ENCODE measurements at regions not wholly inside any gene's neighbourhood (a gene's known extent, or its start where the extent isn't known, plus 50 kb on each side); places are given as distances from the start of the nearest gene placed in this dataset.
"Not testable (repeated sequence)": the region's sequence is repeated elsewhere in the genome, so short reads cannot be mapped to it uniquely, and the experiment has no call there.

GRCh38 chr1:4066860-4067599 lies 167.0 kb upstream of the C1orf174 start:
- DNase-seq (ENCODE audit: extremely low read depth, low read depth), result no peak
- H3K4me3 ChIP-seq (replicated peaks; ENCODE audit: low read depth, low read length), result no peak overlapping the region
- no peak for TF ChIP-seq CTCF (IDR thresholded peaks at IDR 0.05; ENCODE audit: low read depth, low read length, missing control alignments)

- TF ChIP-seq CTCF (IDR thresholded peaks at IDR 0.05; ENCODE audit: low read depth, low read length, missing control alignments), result no peak
- DNase-seq (ENCODE audit: extremely low read depth, low read depth), result no peak
- H3K4me3 ChIP-seq (replicated peaks; ENCODE audit: low read depth, low read length), result no peak overlapping the region
Observed at GRCh38 chr1:4068076-4068475, 168.0 kb upstream of the C1orf174 start.

- no peak for TF ChIP-seq CTCF (IDR thresholded peaks at IDR 0.05; ENCODE audit: low read depth, low read length, missing control alignments)
Observed at GRCh38 chr1:4071653-4072052, 171.6 kb upstream of the C1orf174 start.

GRCh38 chr1:4072481-4073153 lies 172.5 kb upstream of the C1orf174 start:
- H3K4me3 ChIP-seq (replicated peaks; ENCODE audit: low read depth, low read length), result no peak overlapping the region
- TF ChIP-seq CTCF (IDR thresholded peaks at IDR 0.05; ENCODE audit: low read depth, low read length, missing control alignments), result no peak
- no peak for DNase-seq (ENCODE audit: extremely low read depth, low read depth)

More at GRCh38 chr1:4071653-4072052, 171.6 kb upstream of the C1orf174 start:
- no peak overlapping the region for H3K4me3 ChIP-seq (replicated peaks; ENCODE audit: low read depth, low read length)
- no peak for DNase-seq (ENCODE audit: extremely low read depth, low read depth)

GRCh38 chr1:4075436-4076225 lies 175.6 kb upstream of the C1orf174 start:
- DNase-seq (ENCODE audit: extremely low read depth, low read depth), result no peak
- TF ChIP-seq CTCF (IDR thresholded peaks at IDR 0.05; ENCODE audit: low read depth, low read length, missing control alignments), result no peak
- H3K4me3 ChIP-seq (replicated peaks; ENCODE audit: low read depth, low read length), result no peak overlapping the region

- DNase-seq (ENCODE audit: extremely low read depth, low read depth), result no peak
- no peak overlapping the region for H3K4me3 ChIP-seq (replicated peaks; ENCODE audit: low read depth, low read length)
- TF ChIP-seq CTCF (IDR thresholded peaks at IDR 0.05; ENCODE audit: low read depth, low read length, missing control alignments), result no peak
Observed at GRCh38 chr1:4076346-4076745, 176.3 kb upstream of the C1orf174 start.

- not testable (repeated sequence) for H3K4me3 ChIP-seq (replicated peaks; ENCODE audit: low read depth, low read length); DNase-seq (ENCODE audit: extremely low read depth, low read depth)
Observed at GRCh38 chr1:4078091-4078962, 178.3 kb upstream of the C1orf174 start.

All from HFF-Myc (cell line).